ENCODE measurements at regions not wholly inside any gene's neighbourhood (a gene's known extent, or its start where the extent isn't known, plus 50 kb on each side); places are given as distances from the start of the nearest gene placed in this dataset.

DNA sequence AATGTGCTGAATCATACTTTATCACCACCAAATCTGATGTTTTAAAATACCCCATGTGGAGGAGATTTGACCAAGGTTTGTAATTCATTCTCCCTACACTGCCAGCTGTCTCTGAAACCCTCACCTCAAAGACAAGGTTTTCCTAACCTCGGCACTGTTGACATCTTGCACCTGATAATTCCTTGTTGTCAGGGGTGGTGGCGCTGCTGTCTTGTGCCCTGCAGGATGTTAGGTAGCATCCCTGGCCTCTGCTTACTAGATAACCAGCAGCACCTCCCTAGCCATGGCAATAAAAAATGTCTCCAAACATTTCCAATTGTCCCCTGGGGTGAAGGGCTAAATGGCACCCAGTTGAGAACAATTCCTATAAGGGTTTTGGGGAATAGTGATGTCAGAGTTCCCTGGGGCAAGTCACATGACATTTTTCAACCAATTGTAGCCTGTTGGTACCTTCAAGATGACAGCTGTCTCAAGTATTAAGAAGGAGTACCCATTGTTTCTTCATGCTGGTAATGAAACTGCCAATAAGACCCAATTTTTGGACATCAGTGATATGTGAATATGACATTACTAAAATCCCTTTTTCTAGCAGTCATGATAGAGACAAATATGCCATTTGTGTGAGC is 160.6 kb upstream of the PLCXD3 start:
- H3K4me3 ChIP-seq (ENCODE audit: control insufficient read depth, low read depth, low read length): no peak overlapping the region
- TF ChIP-seq, protein P1, sequence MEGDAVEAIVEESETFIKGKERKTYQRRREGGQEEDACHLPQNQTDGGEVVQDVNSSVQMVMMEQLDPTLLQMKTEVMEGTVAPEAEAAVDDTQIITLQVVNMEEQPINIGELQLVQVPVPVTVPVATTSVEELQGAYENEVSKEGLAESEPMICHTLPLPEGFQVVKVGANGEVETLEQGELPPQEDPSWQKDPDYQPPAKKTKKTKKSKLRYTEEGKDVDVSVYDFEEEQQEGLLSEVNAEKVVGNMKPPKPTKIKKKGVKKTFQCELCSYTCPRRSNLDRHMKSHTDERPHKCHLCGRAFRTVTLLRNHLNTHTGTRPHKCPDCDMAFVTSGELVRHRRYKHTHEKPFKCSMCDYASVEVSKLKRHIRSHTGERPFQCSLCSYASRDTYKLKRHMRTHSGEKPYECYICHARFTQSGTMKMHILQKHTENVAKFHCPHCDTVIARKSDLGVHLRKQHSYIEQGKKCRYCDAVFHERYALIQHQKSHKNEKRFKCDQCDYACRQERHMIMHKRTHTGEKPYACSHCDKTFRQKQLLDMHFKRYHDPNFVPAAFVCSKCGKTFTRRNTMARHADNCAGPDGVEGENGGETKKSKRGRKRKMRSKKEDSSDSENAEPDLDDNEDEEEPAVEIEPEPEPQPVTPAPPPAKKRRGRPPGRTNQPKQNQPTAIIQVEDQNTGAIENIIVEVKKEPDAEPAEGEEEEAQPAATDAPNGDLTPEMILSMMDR (IDR thresholded peaks at IDR 0.05; ENCODE audit: control insufficient read depth, insufficient read depth, low read depth, low read length, missing control alignments): no peak
- DNase-seq (ENCODE audit: low read depth): no peak

DNA sequence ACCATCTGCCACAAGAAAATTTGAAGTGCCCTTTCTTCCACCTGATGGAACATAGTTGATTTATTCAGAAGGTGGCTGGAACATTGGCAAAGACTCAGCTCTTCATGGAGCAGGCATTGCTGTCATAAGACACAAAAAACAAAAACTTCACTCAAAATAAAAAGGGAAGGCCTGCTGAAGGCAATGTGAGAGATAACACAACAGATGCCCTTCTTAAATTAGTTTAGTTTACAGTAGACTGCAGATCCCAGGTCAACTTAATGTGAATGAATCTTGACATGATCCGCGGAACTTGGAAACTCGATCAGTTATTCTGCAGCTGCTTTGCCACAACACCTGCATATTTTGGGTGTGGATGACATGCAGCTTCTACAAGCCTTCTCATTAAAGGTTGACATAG is 159.8 kb upstream of the PLCXD3 start:
- TF ChIP-seq, protein P1 (IDR thresholded peaks at IDR 0.05; ENCODE audit: control insufficient read depth, insufficient read depth, low read depth, low read length, missing control alignments): no peak
- no peak overlapping the region for H3K4me3 ChIP-seq (ENCODE audit: control insufficient read depth, low read depth, low read length)
- no peak for DNase-seq (ENCODE audit: low read depth)

DNA sequence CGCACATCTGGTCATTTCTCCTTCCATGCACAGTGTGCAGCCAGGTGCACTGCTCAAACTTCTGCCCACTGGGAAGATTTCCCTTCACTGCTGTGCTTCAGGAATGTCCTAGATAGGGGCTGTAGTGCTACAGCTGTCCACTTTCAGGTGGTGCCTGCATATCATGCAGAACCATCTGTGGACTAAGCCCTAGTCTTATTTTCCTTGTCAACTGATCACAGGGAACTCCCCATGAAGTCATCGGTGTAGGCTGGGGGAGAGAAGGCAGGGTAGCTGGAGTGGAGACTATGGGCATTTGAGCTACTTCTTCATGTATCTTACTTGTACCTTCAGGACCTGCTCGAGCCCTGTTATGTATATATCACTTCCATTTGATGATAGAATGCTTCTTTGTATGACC is 150.9 kb upstream of the PLCXD3 start:
- H3K4me3 ChIP-seq (ENCODE audit: control insufficient read depth, low read depth, low read length): no peak overlapping the region
- TF ChIP-seq, protein P1 (IDR thresholded peaks at IDR 0.05; ENCODE audit: control insufficient read depth, insufficient read depth, low read depth, low read length, missing control alignments): no peak
- no peak for DNase-seq (ENCODE audit: low read depth)

- DNase-seq (ENCODE audit: low read depth): no peak
- H3K4me3 ChIP-seq (ENCODE audit: control insufficient read depth, low read depth, low read length): no peak overlapping the region
- TF ChIP-seq, protein P1 (IDR thresholded peaks at IDR 0.05; ENCODE audit: control insufficient read depth, insufficient read depth, low read depth, low read length, missing control alignments): no peak
Measured at GRCh38 chr5:41656597-41656996, 146.2 kb upstream of the PLCXD3 start.

DNA sequence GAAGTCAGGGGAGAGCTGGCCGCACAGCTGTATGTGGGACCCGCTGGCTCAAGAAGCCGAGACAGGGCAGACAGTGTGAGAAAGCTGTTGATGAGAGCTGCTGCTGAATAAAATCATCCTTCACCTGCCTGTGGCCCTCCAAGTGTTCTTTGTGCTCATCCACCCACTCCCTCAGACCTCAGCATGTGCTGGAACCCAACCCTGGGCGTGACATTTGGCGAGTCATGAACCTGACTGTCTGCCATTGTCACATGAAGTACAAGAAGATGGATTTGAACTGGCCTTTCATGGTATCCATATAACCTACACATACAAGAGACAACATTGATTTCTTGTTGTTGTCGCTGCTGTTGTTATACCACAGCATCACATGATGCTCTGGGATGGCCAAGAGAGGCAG is 139.7 kb upstream of the PLCXD3 start:
- H3K4me3 ChIP-seq (ENCODE audit: control insufficient read depth, low read depth, low read length): no peak overlapping the region
- DNase-seq (ENCODE audit: low read depth): no peak
- TF ChIP-seq, protein P1 (IDR thresholded peaks at IDR 0.05; ENCODE audit: control insufficient read depth, insufficient read depth, low read depth, low read length, missing control alignments): no peak

GRCh38 chr5:41649659-41650058 is 139.3 kb upstream of the PLCXD3 start:
- H3K4me3 ChIP-seq (ENCODE audit: control insufficient read depth, low read depth, low read length): no peak overlapping the region
- TF ChIP-seq, protein P1 (IDR thresholded peaks at IDR 0.05; ENCODE audit: control insufficient read depth, insufficient read depth, low read depth, low read length, missing control alignments): no peak
- peak; percentile 10 for DNase-seq (ENCODE audit: low read depth)

- TF ChIP-seq, protein P1 (IDR thresholded peaks at IDR 0.05; ENCODE audit: control insufficient read depth, insufficient read depth, low read depth, low read length, missing control alignments): no peak
Measured at GRCh38 chr5:41648996-41649395, 138.6 kb upstream of the PLCXD3 start.

More at GRCh38 chr5:41648996-41649395, 138.6 kb upstream of the PLCXD3 start:
- H3K4me3 ChIP-seq (ENCODE audit: control insufficient read depth, low read depth, low read length): no peak overlapping the region
- no peak for DNase-seq (ENCODE audit: low read depth)
